A673 (cell line): ENCODE measurements at regions not wholly inside any gene's neighbourhood (a gene's known extent, or its start where the extent isn't known, plus 50 kb on each side); places are given as distances from the start of the nearest gene placed in this dataset.

Source experiments
- EZH2 ChIP-seq: fragments of 200-600 bp; sonication (generic); IDR thresholded peaks from 2 replicates; pipeline ENCODE4 v1.6.1; 2017; ENCODE audit warnings: borderline replicate concordance, low read depth, mild to moderate bottlenecking, mixed read lengths, antibody characterized with exemption, low read length; ENCODE audit not compliant: poor library complexity, severe bottlenecking
- TF ChIP-seq, protein P1 (sequence below): fragments of 300-800, 200-600 bp; sonication (generic); conservative IDR thresholded peaks from 2 replicates; pipeline ENCODE4 v1.5.1; 2017; ENCODE audit warnings: low read depth, mild to moderate bottlenecking, antibody characterized with exemption, low read length, moderate library complexity, mixed read lengths

DNA sequence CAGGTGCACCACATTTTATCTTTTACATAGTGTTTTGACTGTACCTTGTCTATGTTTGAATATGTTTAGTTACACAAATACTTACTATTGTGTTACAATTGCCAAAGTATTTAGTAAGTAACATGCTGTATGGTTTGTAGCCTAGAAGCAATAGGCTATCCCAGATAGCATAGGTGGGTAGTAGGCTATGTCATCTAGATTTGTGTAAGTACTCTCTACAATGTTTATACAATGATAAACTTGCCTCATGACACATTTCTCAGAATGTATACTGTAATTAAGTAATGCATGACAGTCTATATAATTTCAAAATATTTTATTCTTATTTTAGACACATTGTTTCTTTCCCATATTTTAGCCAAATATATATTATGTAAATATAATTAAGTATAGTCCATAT is 836.8 kb upstream of the CDH9 start:
- TF ChIP-seq, protein P1, sequence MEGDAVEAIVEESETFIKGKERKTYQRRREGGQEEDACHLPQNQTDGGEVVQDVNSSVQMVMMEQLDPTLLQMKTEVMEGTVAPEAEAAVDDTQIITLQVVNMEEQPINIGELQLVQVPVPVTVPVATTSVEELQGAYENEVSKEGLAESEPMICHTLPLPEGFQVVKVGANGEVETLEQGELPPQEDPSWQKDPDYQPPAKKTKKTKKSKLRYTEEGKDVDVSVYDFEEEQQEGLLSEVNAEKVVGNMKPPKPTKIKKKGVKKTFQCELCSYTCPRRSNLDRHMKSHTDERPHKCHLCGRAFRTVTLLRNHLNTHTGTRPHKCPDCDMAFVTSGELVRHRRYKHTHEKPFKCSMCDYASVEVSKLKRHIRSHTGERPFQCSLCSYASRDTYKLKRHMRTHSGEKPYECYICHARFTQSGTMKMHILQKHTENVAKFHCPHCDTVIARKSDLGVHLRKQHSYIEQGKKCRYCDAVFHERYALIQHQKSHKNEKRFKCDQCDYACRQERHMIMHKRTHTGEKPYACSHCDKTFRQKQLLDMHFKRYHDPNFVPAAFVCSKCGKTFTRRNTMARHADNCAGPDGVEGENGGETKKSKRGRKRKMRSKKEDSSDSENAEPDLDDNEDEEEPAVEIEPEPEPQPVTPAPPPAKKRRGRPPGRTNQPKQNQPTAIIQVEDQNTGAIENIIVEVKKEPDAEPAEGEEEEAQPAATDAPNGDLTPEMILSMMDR = no peak
- no peak for TF ChIP-seq EZH2
